Fibroblast of lung (primary cell): ENCODE measurements at regions not wholly inside any gene's neighbourhood (a gene's known extent, or its start where the extent isn't known, plus 50 kb on each side); places are given as distances from the start of the nearest gene placed in this dataset.

ENCODE experiments used
- DNase-seq, 2 donors: peaks; one replicate each; pipeline versions ENCODE4 v3.0.0 to v3.0.0-alpha.2; 2010; ENCODE audit warnings: low read depth in 2 of 2
- H2AFZ ChIP-seq: 2 replicates; pipeline ENCODE4 v1.5.1; 2012; ENCODE audit warnings: low read length, control low read depth, inconsistent platforms
- H3K27ac ChIP-seq: 2 replicates; pipeline ENCODE4 v1.5.1; 2011; ENCODE audit warnings: low read length, control low read depth; ENCODE audit not compliant: insufficient read depth
- H3K27me3 ChIP-seq: 2 replicates; pipeline ENCODE4 v1.5.1; 2011; ENCODE audit warnings: mild to moderate bottlenecking, low read length; ENCODE audit not compliant: control insufficient read depth, insufficient read depth
- H3K36me3 ChIP-seq: 2 replicates; pipeline ENCODE4 v1.5.1; 2011; ENCODE audit warnings: low read length; ENCODE audit not compliant: control insufficient read depth, insufficient read depth
- H3K4me1 ChIP-seq: 2 replicates; pipeline ENCODE4 v1.5.1; 2011; ENCODE audit warnings: low read length; ENCODE audit not compliant: control insufficient read depth, insufficient read depth; ENCODE audit errors: extremely low read depth
- H3K4me2 ChIP-seq: 2 replicates; pipeline ENCODE4 v1.5.1; 2011; ENCODE audit warnings: low read length, control low read depth; ENCODE audit not compliant: insufficient read depth; ENCODE audit errors: extremely low read depth
- H3K4me3 ChIP-seq, 4 experiments: fragments of 200-600 bp in 1 of 4; sonication (generic) in 1 of 4; replicated peaks in 1 of 4; 2 replicates each; pipeline ENCODE4 v1.5.1; 2011 to 2016; ENCODE audit warnings: low read length in 4 of 4, low read depth in 3 of 4, mild to moderate bottlenecking in 3 of 4, control low read depth in 2 of 4, inconsistent platforms in 1 of 4, mixed read lengths in 1 of 4; ENCODE audit not compliant: insufficient read depth in 1 of 4; ENCODE audit errors: control extremely low read depth in 1 of 4
- H3K79me2 ChIP-seq: 2 replicates; pipeline ENCODE4 v1.5.1; 2012; ENCODE audit warnings: mild to moderate bottlenecking, low read length, inconsistent platforms; ENCODE audit not compliant: control insufficient read depth, insufficient read depth
- H3K9ac ChIP-seq: 2 replicates; pipeline ENCODE4 v1.5.1; 2011; ENCODE audit warnings: mild to moderate bottlenecking, low read length, control low read depth; ENCODE audit not compliant: insufficient read depth
- H3K9me3 ChIP-seq: 2 replicates; pipeline ENCODE4 v1.5.1; 2012; ENCODE audit warnings: low read depth, low read length; ENCODE audit not compliant: control insufficient read depth, insufficient read depth
- H4K20me1 ChIP-seq: 2 replicates; pipeline ENCODE4 v1.5.1; 2011; ENCODE audit warnings: low read length; ENCODE audit not compliant: control insufficient read depth, insufficient read depth; ENCODE audit errors: extremely low read depth
- CTCF ChIP-seq, 2 donors: IDR thresholded peaks in 1 of 2; conservative IDR thresholded peaks in 1 of 2; 1 replicate in 1 of 2; 2 replicates in 1 of 2; pipeline ENCODE4 v1.5.1; 2011 to 2012; ENCODE audit warnings: low read length in 2 of 2, control low read depth in 1 of 2, inconsistent platforms in 1 of 2, low read depth in 1 of 2, mild to moderate bottlenecking in 1 of 2
- EZH2 ChIP-seq: IDR thresholded peaks from 2 replicates; pipeline ENCODE4 v1.5.1; 2012; ENCODE audit warnings: low read length, control low read depth, mild to moderate bottlenecking; ENCODE audit errors: missing control alignments

- TF ChIP-seq EZH2 (no peak), CTCF (conservative IDR thresholded peaks at IDR 0.05 in 1 of 2, IDR thresholded peaks at IDR 0.05 in 1 of 2; ENCODE audit: low read depth in 1 of 2, low read length in 2 of 2) (peak in 1 of 2 donors; percentile 6)
- H3K27me3 ChIP-seq = no peaks in the 10 kb centered on the region
- H3K4me2 ChIP-seq = peak overlapping the region; percentile 59
- no peak overlapping the region for H3K27ac ChIP-seq
- peak overlapping the region; percentile 65 for H2AFZ ChIP-seq
- H3K36me3 ChIP-seq = no peaks in the 10 kb centered on the region
- peak; percentile 69 to 75 for DNase-seq
- no peaks in the 10 kb centered on the region for H3K79me2 ChIP-seq
- peaks cover 2% of the 10 kb centered on the region for H3K4me1 ChIP-seq
- H4K20me1 ChIP-seq = no peaks in the 10 kb centered on the region
- H3K4me3 ChIP-seq = peak overlapping the region; percentile 5 to 90 (median 40)
- no peaks in the 10 kb centered on the region for H3K9me3 ChIP-seq
- H3K9ac ChIP-seq = no peak overlapping the region
Observed at GRCh38 chr2:206212673-206213513, 53.2 kb downstream of the EEF1B2 start.

- H3K27ac ChIP-seq = no peak overlapping the region
- H3K36me3 ChIP-seq = no peaks in the 10 kb centered on the region
- H3K9ac ChIP-seq = no peak overlapping the region
- no peak for TF ChIP-seq CTCF (conservative IDR thresholded peaks at IDR 0.05 in 1 of 2, IDR thresholded peaks at IDR 0.05 in 1 of 2; ENCODE audit: low read depth in 1 of 2, low read length in 2 of 2)
- no peak for TF ChIP-seq EZH2
- DNase-seq = no peak
- no peaks in the 10 kb centered on the region for H4K20me1 ChIP-seq
- H3K79me2 ChIP-seq = no peaks in the 10 kb centered on the region
- H3K4me3 ChIP-seq = peak overlapping the region; percentile 5 to 90 (median 40)
- peak overlapping the region; percentile 59 for H3K4me2 ChIP-seq
- no peaks in the 10 kb centered on the region for H3K9me3 ChIP-seq
- H2AFZ ChIP-seq = peak overlapping the region; percentile 53
- peaks cover 2% of the 10 kb centered on the region for H3K4me1 ChIP-seq
- H3K27me3 ChIP-seq = peaks cover 4% of the 10 kb centered on the region
Observed at GRCh38 chr2:206213514-206213845, 53.8 kb downstream of the EEF1B2 start.

- Histone ChIP-seq H3K79me2 (no peaks in the 10 kb centered on the region), H3K27me3 (peaks cover 4% of the 10 kb centered on the region), H3K4me2 (no peak overlapping the region), H3K9me3 (no peaks in the 10 kb centered on the region), H2AFZ (no peak overlapping the region), H3K27ac (no peak overlapping the region), H3K4me1 (no peaks in the 10 kb centered on the region), H3K9ac (no peak overlapping the region), H3K4me3 (no peak overlapping the region), H4K20me1 (no peaks in the 10 kb centered on the region), H3K36me3 (no peaks in the 10 kb centered on the region)
- no peak for DNase-seq
- TF ChIP-seq EZH2 = no peak
- no peak for TF ChIP-seq CTCF (conservative IDR thresholded peaks at IDR 0.05 in 1 of 2, IDR thresholded peaks at IDR 0.05 in 1 of 2; ENCODE audit: low read depth in 1 of 2, low read length in 2 of 2)
Observed at GRCh38 chr2:206217166-206217565, 57.3 kb upstream of the ZDBF2 start.
